Body of pancreas (tissue), 4 donors: ENCODE measurements at regions not wholly inside any gene's neighbourhood (a gene's known extent, or its start where the extent isn't known, plus 50 kb on each side); places are given as distances from the start of the nearest gene placed in this dataset.

ENCODE experiments used
- ATAC-seq: fragments of 150-250 bp; one replicate; pipeline ENCODE4 v1.9.1; 2016
- DNase-seq, 4 donors: peaks; one replicate each; pipeline ENCODE4 v3.0.0-alpha.2; 2019
- H3K27ac ChIP-seq, 4 donors: fragments of 200-600 bp; sonication (generic); 1 replicate in 3 of 4; 2 replicates in 1 of 4; pipeline versions ENCODE4 v1.5.1 to v1.6.1; 2016 to 2019; ENCODE audit warnings: mild to moderate bottlenecking in 1 of 4, mixed read lengths in 1 of 4, moderate library complexity in 1 of 4
- H3K27me3 ChIP-seq, 2 donors: fragments of 200-600 bp; sonication (generic); one replicate each; pipeline ENCODE4 v1.6.0; 2016; ENCODE audit warnings: mild to moderate bottlenecking in 1 of 2
- H3K36me3 ChIP-seq, 2 donors: fragments of 200-600 bp; sonication (generic); replicated peaks in 1 of 2; 2 replicates each; pipeline ENCODE4 v1.5.1; 2016; ENCODE audit warnings: low read depth in 2 of 2; ENCODE audit not compliant: insufficient read depth in 1 of 2
- H3K4me1 ChIP-seq: fragments of 200-600 bp; sonication (generic); one replicate; pipeline ENCODE4 v1.6.0; 2016
- H3K4me3 ChIP-seq, 2 donors: fragments of 200-600 bp; sonication (generic); 1 replicate in 1 of 2; 2 replicates in 1 of 2; pipeline ENCODE4 v1.5.1; 2016 to 2019
- H3K9me3 ChIP-seq, 3 donors: fragments of 200-600 bp; sonication (generic); 1 replicate in 2 of 3; 2 replicates in 1 of 3; pipeline ENCODE4 v1.5.1; 2016
- CTCF ChIP-seq, 7 experiments: fragments of 450-650 bp in 4 of 7; fragments of 200-600 bp in 3 of 7; sonication (generic) in 3 of 7; IDR thresholded peaks; one replicate each; pipeline ENCODE4 v1.5.1; 2016 to 2019; ENCODE audit warnings: antibody characterized with exemption in 7 of 7
- POLR2A ChIP-seq, 3 donors: fragments of 450-650 bp; IDR thresholded peaks; one replicate each; pipeline ENCODE4 v1.6.1; 2016; ENCODE audit warnings: antibody characterized with exemption in 3 of 3, mild to moderate bottlenecking in 2 of 3
- WGBS, 2 donors: methylation state at CpG; one replicate each; pipeline ENCODE4 v1.1.5; 2017; 5-methylcytosine and 5-hydroxymethylcytosine counted together
- intact Hi-C: fragments of 100-400 bp; cut with DNase I; formaldehyde crosslinking; loops from one replicate; pipeline ENCODE4 v1.15.1; 2023

GRCh38 chr10:10462151-10462941 is 555.3 kb upstream of the CELF2 start:
- no peaks in the 10 kb centered on the region for H3K27me3 ChIP-seq
- no peak for TF ChIP-seq CTCF (IDR thresholded peaks at IDR 0.05)
- no peak for TF ChIP-seq POLR2A (IDR thresholded peaks at IDR 0.05)
- intact Hi-C loops: no loop called here
- ATAC-seq (no peak), DNase-seq (peak in 1 of 4 donors; percentile 5)
- no peaks in the 10 kb centered on the region for H3K4me1 ChIP-seq
- H3K9me3 ChIP-seq: no peaks in the 10 kb centered on the region
- no peaks in the 10 kb centered on the region for H3K36me3 ChIP-seq
- H3K27ac ChIP-seq: no peak overlapping the region
- no peak overlapping the region for H3K4me3 ChIP-seq
- WGBS, 2 donors: 31 to 32% methylated on average over 16 of the region's 16 CpGs

DNA sequence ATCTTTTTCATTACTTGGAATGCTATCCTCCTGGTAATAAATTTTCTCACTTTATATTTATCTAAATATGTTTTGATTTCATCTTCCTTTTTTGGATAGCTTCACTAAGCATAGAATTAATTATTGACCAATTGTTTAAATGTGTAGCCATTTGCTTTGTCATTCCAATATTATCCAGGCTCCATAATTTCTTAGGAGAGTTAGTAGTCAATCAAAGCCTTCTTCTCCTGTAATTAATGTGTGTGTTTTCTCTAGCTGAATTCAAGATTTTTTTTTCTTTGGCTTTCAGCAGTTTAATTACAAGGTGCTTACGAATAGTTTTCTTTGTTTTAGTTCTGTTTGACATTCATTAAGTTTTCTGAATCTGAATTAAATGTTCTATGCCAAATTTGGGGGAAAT is 545.9 kb upstream of the CELF2 start:
- intact Hi-C loops: no loop called here
- H3K27ac ChIP-seq: no peak overlapping the region
- no peaks in the 10 kb centered on the region for H3K36me3 ChIP-seq
- WGBS, 2 donors: 60 to 66% methylated on average over 1 of the region's 1 CpG
- H3K27me3 ChIP-seq: no peaks in the 10 kb centered on the region
- H3K4me1 ChIP-seq: no peaks in the 10 kb centered on the region
- ATAC-seq (no peak), DNase-seq (no peak)
- no peak overlapping the region for H3K4me3 ChIP-seq
- TF ChIP-seq POLR2A (IDR thresholded peaks at IDR 0.05) (no peak), CTCF (IDR thresholded peaks at IDR 0.05) (no peak)
- H3K9me3 ChIP-seq: no peaks in the 10 kb centered on the region

- no peak for ATAC-seq
- Histone ChIP-seq H3K9me3 (no peaks in the 10 kb centered on the region), H3K27me3 (no peaks in the 10 kb centered on the region), H3K27ac (no peak overlapping the region), H3K4me1 (no peaks in the 10 kb centered on the region), H3K4me3 (no peak overlapping the region), H3K36me3 (no peaks in the 10 kb centered on the region)
- no peak for DNase-seq
- intact Hi-C loops: no loop called here
- 7 to 30% methylated on average over 2 of the region's 2 CpGs for WGBS, 2 donors
- TF ChIP-seq CTCF (IDR thresholded peaks at IDR 0.05): no peak
- no peak for TF ChIP-seq POLR2A (IDR thresholded peaks at IDR 0.05)
Observed at GRCh38 chr10:10475812-10476211, 541.9 kb upstream of the CELF2 start.

DNA sequence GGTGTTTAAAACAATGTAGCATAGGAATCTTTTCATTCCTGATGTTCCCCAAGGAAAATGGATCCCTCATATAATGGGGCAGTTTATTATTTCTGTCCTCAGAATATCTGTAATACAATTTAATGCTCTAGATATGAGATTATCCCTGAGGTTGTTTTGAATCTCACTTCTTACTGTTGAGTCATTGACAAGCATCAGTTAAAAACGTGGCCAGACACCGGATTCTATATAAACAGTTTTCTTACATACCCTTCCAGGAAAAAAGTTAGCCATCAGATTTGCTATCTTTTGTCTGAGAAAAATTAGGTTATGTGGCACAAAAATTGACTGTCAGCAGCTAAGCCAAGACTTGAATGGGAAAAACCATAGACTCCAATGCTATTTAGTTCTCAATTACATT is 539.8 kb upstream of the CELF2 start:
- Histone ChIP-seq H3K9me3 (no peaks in the 10 kb centered on the region), H3K27ac (no peak overlapping the region), H3K4me1 (no peaks in the 10 kb centered on the region), H3K27me3 (no peaks in the 10 kb centered on the region), H3K36me3 (no peaks in the 10 kb centered on the region), H3K4me3 (no peak overlapping the region)
- intact Hi-C loops: no loop called here
- DNase-seq (no peak), ATAC-seq (no peak)
- 38 to 44% methylated on average over 2 of the region's 2 CpGs for WGBS, 2 donors
- TF ChIP-seq POLR2A (IDR thresholded peaks at IDR 0.05) (no peak), CTCF (IDR thresholded peaks at IDR 0.05) (no peak)

- intact Hi-C loops: no loop called here
Observed at GRCh38 chr10:10479465-10479864, 538.2 kb upstream of the CELF2 start.

More at GRCh38 chr10:10479465-10479864, 538.2 kb upstream of the CELF2 start:
- no peak overlapping the region for H3K27ac ChIP-seq
- DNase-seq: no peak
- H3K4me1 ChIP-seq: no peaks in the 10 kb centered on the region
- no peaks in the 10 kb centered on the region for H3K27me3 ChIP-seq
- no peaks in the 10 kb centered on the region for H3K9me3 ChIP-seq
- no peak for ATAC-seq
- no peak overlapping the region for H3K4me3 ChIP-seq
- 43 to 47% methylated on average over 9 of the region's 9 CpGs for WGBS, 2 donors
- TF ChIP-seq CTCF (IDR thresholded peaks at IDR 0.05) (no peak), POLR2A (IDR thresholded peaks at IDR 0.05) (no peak)
- no peaks in the 10 kb centered on the region for H3K36me3 ChIP-seq
